Neuron (in vitro differentiated cells): ENCODE measurements at regions not wholly inside any gene's neighbourhood (a gene's known extent, or its start where the extent isn't known, plus 50 kb on each side); places are given as distances from the start of the nearest gene placed in this dataset.
A peak's percentile ranks its signal among the peaks of the same experiment; 100 is the strongest.

Experiments used
- H2AFZ ChIP-seq: one replicate; pipeline ENCODE4 v1.6.1; 2013; ENCODE audit warnings: low read depth, mild to moderate bottlenecking, inconsistent platforms, low read length, moderate library complexity
- H3K27me3 ChIP-seq: one replicate; pipeline ENCODE4 v1.6.1; 2013; ENCODE audit warnings: low read length; ENCODE audit not compliant: insufficient read depth
- H3K36me3 ChIP-seq: one replicate; pipeline ENCODE4 v1.6.1; 2013; ENCODE audit warnings: low read length; ENCODE audit not compliant: insufficient read depth
- H3K4me1 ChIP-seq: one replicate; pipeline ENCODE4 v1.6.1; 2013; ENCODE audit warnings: low read length; ENCODE audit not compliant: insufficient read depth
- H3K4me3 ChIP-seq: 2 replicates; pipeline ENCODE4 v1.5.1; 2013; ENCODE audit warnings: mild to moderate bottlenecking, low read length, moderate library complexity
- H3K9me3 ChIP-seq: one replicate; pipeline ENCODE4 v1.6.1; 2013; ENCODE audit warnings: low read length

GRCh38 chr20:6831461-6831860, 64.0 kb downstream of the BMP2 start:
- H3K36me3 ChIP-seq = no peaks in the 10 kb centered on the region
- H3K27me3 ChIP-seq = no peaks in the 10 kb centered on the region
- no peaks in the 10 kb centered on the region for H3K9me3 ChIP-seq
- no peak overlapping the region for H2AFZ ChIP-seq
- H3K4me3 ChIP-seq = no peak overlapping the region
- no peaks in the 10 kb centered on the region for H3K4me1 ChIP-seq

- H3K36me3 ChIP-seq = no peaks in the 10 kb centered on the region
- no peaks in the 10 kb centered on the region for H3K27me3 ChIP-seq
- H2AFZ ChIP-seq = no peak overlapping the region
- H3K4me1 ChIP-seq = no peaks in the 10 kb centered on the region
- no peak overlapping the region for H3K4me3 ChIP-seq
- H3K9me3 ChIP-seq = no peaks in the 10 kb centered on the region
These were observed 65.3 kb downstream of the BMP2 start for GRCh38 chr20:6832811-6833210.

GRCh38 chr20:6835609-6836008, 68.1 kb downstream of the BMP2 start:
- Histone ChIP-seq H3K4me1 (no peaks in the 10 kb centered on the region), H3K36me3 (no peaks in the 10 kb centered on the region), H2AFZ (no peak overlapping the region), H3K27me3 (no peaks in the 10 kb centered on the region), H3K9me3 (no peaks in the 10 kb centered on the region), H3K4me3 (no peak overlapping the region)

DNA sequence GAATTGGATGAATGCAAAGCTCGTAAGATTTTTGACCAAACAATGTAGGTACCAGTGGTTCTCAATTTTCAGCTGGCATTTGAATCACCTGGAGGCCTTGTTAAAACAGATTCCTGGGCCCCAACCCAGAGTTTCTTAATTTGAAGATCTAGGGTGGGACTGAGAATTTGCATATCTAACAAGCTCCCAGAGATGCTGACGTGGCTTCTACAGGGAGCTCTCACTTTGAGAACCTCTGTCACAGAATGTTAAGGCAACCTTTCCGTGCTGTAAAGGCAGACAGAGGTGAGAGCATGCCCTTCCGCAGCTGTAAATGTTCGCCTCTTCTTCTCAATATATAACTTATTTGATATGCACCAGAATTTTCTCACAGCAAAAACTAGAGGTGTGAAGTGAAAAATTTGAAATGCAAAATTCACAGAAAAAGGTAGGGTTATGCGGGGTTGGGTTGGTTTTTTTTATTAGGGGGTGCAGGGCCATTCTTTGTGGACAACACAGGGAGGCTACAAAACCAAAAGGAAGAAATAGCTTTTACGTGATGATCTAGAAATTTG, 69.4 kb downstream of the BMP2 start:
- Histone ChIP-seq H3K36me3 (no peaks in the 10 kb centered on the region), H3K4me1 (no peaks in the 10 kb centered on the region), H2AFZ (no peak overlapping the region), H3K9me3 (no peaks in the 10 kb centered on the region), H3K27me3 (no peaks in the 10 kb centered on the region), H3K4me3 (no peak overlapping the region)

DNA sequence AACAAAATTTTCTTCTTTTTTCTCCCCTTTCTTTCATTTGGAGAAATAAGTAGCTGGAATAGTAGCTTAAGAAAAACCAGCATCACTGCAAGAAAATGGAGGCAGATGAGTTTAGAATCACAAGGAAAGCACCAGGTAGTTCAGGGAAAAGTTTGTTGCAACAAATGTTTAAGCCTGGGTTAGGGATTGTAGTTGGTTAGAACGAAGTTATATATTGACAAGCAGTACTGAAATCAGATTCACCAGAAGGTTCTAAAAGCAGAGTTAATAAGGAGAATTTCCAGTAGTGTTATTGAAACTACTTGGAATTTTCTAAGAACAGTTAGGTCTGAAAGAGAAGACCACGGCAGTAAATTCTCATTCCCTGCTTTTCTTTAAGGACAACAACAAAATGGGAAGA, 70.2 kb downstream of the BMP2 start:
- no peaks in the 10 kb centered on the region for H3K27me3 ChIP-seq
- no peak overlapping the region for H2AFZ ChIP-seq
- H3K4me1 ChIP-seq = no peaks in the 10 kb centered on the region
- H3K9me3 ChIP-seq = no peaks in the 10 kb centered on the region
- H3K36me3 ChIP-seq = no peaks in the 10 kb centered on the region
- no peak overlapping the region for H3K4me3 ChIP-seq

DNA sequence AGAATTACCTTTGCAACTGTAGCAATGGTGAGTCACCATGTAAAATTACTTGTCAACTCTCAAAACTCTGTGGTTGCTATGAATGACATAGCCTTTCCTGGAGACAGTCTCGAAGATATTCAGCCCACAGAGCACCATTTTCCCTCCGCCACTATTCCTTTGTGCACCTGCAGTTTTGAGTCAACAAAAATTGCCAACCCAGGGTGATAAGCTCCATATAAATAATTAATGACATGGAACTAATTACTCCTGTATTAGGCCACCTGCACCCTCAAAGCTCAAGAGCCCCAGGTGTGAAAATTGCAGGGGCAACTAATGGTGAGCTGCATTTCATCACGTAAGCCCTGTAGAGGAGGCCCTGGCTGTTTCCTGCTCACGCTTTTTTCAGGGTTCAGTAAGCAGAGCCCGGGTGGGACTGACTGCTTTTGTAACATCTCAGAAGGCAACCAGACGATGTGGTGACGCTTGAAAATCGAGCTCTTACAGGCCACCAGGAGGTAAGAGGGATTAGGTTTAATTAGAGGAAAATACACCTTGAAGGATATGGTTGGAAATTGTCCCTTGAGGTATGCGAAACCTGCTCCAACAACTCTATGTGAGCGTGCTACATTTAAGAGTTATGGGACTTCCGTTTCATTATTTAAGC, 70.8 kb downstream of the BMP2 start:
- H3K4me3 ChIP-seq = no peak overlapping the region
- H3K27me3 ChIP-seq = no peaks in the 10 kb centered on the region
- H3K36me3 ChIP-seq = no peaks in the 10 kb centered on the region
- no peaks in the 10 kb centered on the region for H3K4me1 ChIP-seq
- H3K9me3 ChIP-seq = no peaks in the 10 kb centered on the region
- no peak overlapping the region for H2AFZ ChIP-seq

DNA sequence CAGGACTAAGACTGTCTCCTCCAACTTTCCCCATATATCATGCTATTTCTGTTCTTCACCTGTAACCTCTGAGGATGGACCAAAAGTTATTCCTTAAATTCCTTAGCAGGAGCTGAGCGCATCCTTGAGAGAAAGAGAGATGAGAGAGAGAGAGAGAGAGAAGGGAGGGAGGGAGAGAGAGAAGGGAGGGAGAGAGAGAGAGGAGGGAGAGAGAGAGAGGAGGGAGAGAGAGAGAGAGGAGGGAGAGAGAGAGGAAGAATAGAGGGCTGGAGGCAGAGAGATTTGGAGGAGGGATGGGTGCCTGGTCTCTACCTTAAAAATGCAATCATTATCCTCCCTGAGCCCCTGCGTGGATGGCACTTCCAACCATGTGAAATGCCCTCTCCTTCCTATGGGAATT, 73.6 kb downstream of the BMP2 start:
- no peak overlapping the region for H3K4me3 ChIP-seq
- no peaks in the 10 kb centered on the region for H3K9me3 ChIP-seq
- H3K27me3 ChIP-seq = no peaks in the 10 kb centered on the region
- no peak overlapping the region for H2AFZ ChIP-seq
- H3K4me1 ChIP-seq = no peaks in the 10 kb centered on the region
- H3K36me3 ChIP-seq = no peaks in the 10 kb centered on the region

- H2AFZ ChIP-seq = no peak overlapping the region
- no peak overlapping the region for H3K4me3 ChIP-seq
- H3K9me3 ChIP-seq = no peaks in the 10 kb centered on the region
- H3K36me3 ChIP-seq = no peaks in the 10 kb centered on the region
- no peaks in the 10 kb centered on the region for H3K4me1 ChIP-seq
- no peaks in the 10 kb centered on the region for H3K27me3 ChIP-seq
These were observed 77.7 kb downstream of the BMP2 start for GRCh38 chr20:6845141-6845540.

- no peak overlapping the region for H3K4me3 ChIP-seq
- no peaks in the 10 kb centered on the region for H3K9me3 ChIP-seq
- H3K27me3 ChIP-seq = no peaks in the 10 kb centered on the region
- H2AFZ ChIP-seq = no peak overlapping the region
- no peaks in the 10 kb centered on the region for H3K36me3 ChIP-seq
- no peaks in the 10 kb centered on the region for H3K4me1 ChIP-seq
These were observed 80.6 kb downstream of the BMP2 start for GRCh38 chr20:6848041-6848440.

GRCh38 chr20:6848992-6849391, 81.5 kb downstream of the BMP2 start:
- H3K4me3 ChIP-seq = no peak overlapping the region
- H3K4me1 ChIP-seq = no peaks in the 10 kb centered on the region
- H3K9me3 ChIP-seq = no peaks in the 10 kb centered on the region
- no peak overlapping the region for H2AFZ ChIP-seq
- no peaks in the 10 kb centered on the region for H3K36me3 ChIP-seq
- H3K27me3 ChIP-seq = no peaks in the 10 kb centered on the region

DNA sequence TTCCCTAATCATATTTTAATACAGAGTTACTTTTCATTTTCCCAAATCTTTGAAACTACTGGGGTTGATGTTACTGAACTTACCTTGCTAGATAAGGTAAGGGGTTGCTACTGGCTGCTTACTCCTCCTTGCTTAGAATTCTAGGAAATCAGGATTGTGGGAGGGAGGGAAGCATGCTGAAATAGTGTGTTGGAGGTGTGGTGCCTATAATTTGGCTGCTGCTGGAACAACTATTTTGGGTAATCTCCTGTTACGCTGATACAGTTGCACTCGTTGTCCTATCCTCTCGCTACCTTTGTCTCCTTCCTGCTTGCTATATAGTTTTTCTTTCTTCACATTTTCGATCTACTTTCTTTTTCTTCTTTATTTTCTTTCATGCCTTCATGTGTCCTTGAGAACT, 83.7 kb downstream of the BMP2 start:
- H2AFZ ChIP-seq = no peak overlapping the region
- no peaks in the 10 kb centered on the region for H3K27me3 ChIP-seq
- no peaks in the 10 kb centered on the region for H3K36me3 ChIP-seq
- H3K9me3 ChIP-seq = no peaks in the 10 kb centered on the region
- H3K4me1 ChIP-seq = no peaks in the 10 kb centered on the region
- no peak overlapping the region for H3K4me3 ChIP-seq

DNA sequence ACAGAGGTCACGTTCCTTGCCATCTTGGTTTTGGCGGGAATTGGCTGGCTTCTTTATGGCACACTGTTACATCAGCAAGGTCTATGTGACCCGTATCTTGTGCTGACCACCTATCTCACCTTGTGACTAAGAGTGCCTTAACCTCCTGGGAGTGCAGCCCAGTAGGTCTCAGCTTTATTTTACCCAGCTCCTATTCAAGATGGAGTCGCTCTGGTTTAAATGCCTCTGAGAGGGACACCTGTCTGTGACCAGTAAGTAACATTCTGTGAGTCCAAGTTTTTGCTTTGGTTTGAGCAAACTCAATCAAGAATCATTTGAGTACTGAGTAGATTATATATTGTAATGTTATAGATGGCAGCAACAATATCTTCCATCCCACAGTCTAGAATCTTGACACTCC, 85.0 kb downstream of the BMP2 start:
- Histone ChIP-seq H3K9me3 (no peaks in the 10 kb centered on the region), H3K4me1 (no peaks in the 10 kb centered on the region), H2AFZ (peak overlapping the region; percentile 16), H3K27me3 (no peaks in the 10 kb centered on the region), H3K4me3 (no peak overlapping the region), H3K36me3 (no peaks in the 10 kb centered on the region)

DNA sequence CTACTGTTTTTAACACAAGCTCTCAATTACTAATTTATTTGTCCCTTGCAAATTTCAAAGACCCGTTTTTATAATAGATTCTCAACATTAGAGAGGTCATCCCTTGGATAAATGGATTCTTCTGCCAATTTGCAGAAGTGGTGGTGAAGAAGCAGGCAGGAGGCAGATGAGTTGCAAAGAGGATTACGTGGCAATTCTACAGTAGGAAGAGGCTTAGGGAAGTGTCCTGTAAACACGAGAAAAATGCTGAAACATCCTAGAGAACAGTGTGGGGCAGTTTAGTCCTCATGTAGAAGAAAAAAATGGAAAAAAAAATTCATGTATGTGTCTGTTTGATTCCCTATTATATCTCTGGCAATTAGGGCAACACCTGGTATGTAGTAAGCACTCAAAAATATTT, 87.6 kb downstream of the BMP2 start:
- Histone ChIP-seq H3K36me3 (no peaks in the 10 kb centered on the region), H3K4me1 (no peaks in the 10 kb centered on the region), H3K4me3 (no peak overlapping the region), H2AFZ (no peak overlapping the region), H3K27me3 (no peaks in the 10 kb centered on the region), H3K9me3 (no peaks in the 10 kb centered on the region)

- Histone ChIP-seq H3K9me3 (no peaks in the 10 kb centered on the region), H3K4me1 (no peaks in the 10 kb centered on the region), H3K36me3 (no peaks in the 10 kb centered on the region), H3K27me3 (no peaks in the 10 kb centered on the region), H2AFZ (no peak overlapping the region), H3K4me3 (no peak overlapping the region)
These were observed 88.3 kb downstream of the BMP2 start for GRCh38 chr20:6855796-6856195.
